Prostate gland (tissue), 2 donors: ENCODE measurements at regions not wholly inside any gene's neighbourhood (a gene's known extent, or its start where the extent isn't known, plus 50 kb on each side); places are given as distances from the start of the nearest gene placed in this dataset.
A peak's percentile ranks its signal among the peaks of the same experiment; 100 is the strongest.

Experiments
- DNase-seq: peaks from one replicate; pipeline ENCODE4 v3.0.0-alpha.2; 2019; ENCODE audit warnings: low spot score
- H3K27ac ChIP-seq, 2 donors: fragments of 200-600 bp; sonication (generic); 2 replicates each; pipeline ENCODE4 v1.5.1; 2017 to 2019
- H3K27me3 ChIP-seq: fragments of 200-600 bp; sonication (generic); replicated peaks from 2 replicates; pipeline ENCODE4 v1.5.1; 2019; ENCODE audit not compliant: insufficient read depth
- H3K36me3 ChIP-seq, 2 donors: fragments of 200-600 bp; sonication (generic); 1 replicate in 1 of 2; 2 replicates in 1 of 2; pipeline versions ENCODE4 v1.5.1 to v1.8.1; 2017 to 2019
- H3K4me1 ChIP-seq: fragments of 200-600 bp; sonication (generic); replicated peaks from 2 replicates; pipeline ENCODE4 v1.5.1; 2019
- H3K4me3 ChIP-seq, 2 donors: fragments of 200-600 bp; sonication (generic); 2 replicates each; pipeline ENCODE4 v1.5.1; 2017 to 2019
- H3K9me3 ChIP-seq: fragments of 200-600 bp; sonication (generic); 2 replicates; pipeline ENCODE4 v1.5.1; 2017
- CTCF ChIP-seq, 4 experiments: fragments of 200-600 bp in 2 of 4; fragments of 450-650 bp in 2 of 4; sonication (generic) in 2 of 4; IDR thresholded peaks; 1 replicate in 3 of 4; 2 replicates in 1 of 4; pipeline ENCODE4 v1.5.1; 2016 to 2019; ENCODE audit warnings: antibody characterized with exemption in 4 of 4, mild to moderate bottlenecking in 2 of 4, moderate library complexity in 2 of 4
- POLR2A ChIP-seq: fragments of 450-650 bp; IDR thresholded peaks from one replicate; pipeline ENCODE4 v1.6.1; 2016; ENCODE audit warnings: antibody characterized with exemption, mild to moderate bottlenecking
- POLR2AphosphoS5 ChIP-seq: sonication (generic); formaldehyde crosslinking; IDR thresholded peaks from one replicate; pipeline ENCODE4 v1.6.1; 2017; ENCODE audit warnings: antibody characterized with exemption
- WGBS: methylation state at CpG from one replicate; pipeline ENCODE4 v1.1.5; 2018; 5-methylcytosine and 5-hydroxymethylcytosine counted together
- intact Hi-C: fragments of 100-400 bp; cut with DNase I; formaldehyde crosslinking; loops from one replicate; pipeline ENCODE4 v1.14.2; 2022

GRCh38 chr2:176652300-176653182 is 383.3 kb downstream of the MTX2 start:
- peak; percentile 23 to 77 (median 66) for TF ChIP-seq CTCF (IDR thresholded peaks at IDR 0.05)
- TF ChIP-seq POLR2AphosphoS5, result peak; percentile 46
- TF ChIP-seq POLR2A, result no peak
- H3K27ac ChIP-seq, result no peak overlapping the region
- peaks cover 4% of the 10 kb centered on the region for H3K27me3 ChIP-seq
- peak; percentile 8 for DNase-seq
- H3K4me3 ChIP-seq, result no peak overlapping the region
- no peaks in the 10 kb centered on the region for H3K4me1 ChIP-seq
- WGBS, result 60% methylated on average over 9 of the region's 9 CpGs
- intact Hi-C loops, result no loop called here
- H3K9me3 ChIP-seq, result no peaks in the 10 kb centered on the region
- H3K36me3 ChIP-seq, result no peaks in the 10 kb centered on the region

DNA sequence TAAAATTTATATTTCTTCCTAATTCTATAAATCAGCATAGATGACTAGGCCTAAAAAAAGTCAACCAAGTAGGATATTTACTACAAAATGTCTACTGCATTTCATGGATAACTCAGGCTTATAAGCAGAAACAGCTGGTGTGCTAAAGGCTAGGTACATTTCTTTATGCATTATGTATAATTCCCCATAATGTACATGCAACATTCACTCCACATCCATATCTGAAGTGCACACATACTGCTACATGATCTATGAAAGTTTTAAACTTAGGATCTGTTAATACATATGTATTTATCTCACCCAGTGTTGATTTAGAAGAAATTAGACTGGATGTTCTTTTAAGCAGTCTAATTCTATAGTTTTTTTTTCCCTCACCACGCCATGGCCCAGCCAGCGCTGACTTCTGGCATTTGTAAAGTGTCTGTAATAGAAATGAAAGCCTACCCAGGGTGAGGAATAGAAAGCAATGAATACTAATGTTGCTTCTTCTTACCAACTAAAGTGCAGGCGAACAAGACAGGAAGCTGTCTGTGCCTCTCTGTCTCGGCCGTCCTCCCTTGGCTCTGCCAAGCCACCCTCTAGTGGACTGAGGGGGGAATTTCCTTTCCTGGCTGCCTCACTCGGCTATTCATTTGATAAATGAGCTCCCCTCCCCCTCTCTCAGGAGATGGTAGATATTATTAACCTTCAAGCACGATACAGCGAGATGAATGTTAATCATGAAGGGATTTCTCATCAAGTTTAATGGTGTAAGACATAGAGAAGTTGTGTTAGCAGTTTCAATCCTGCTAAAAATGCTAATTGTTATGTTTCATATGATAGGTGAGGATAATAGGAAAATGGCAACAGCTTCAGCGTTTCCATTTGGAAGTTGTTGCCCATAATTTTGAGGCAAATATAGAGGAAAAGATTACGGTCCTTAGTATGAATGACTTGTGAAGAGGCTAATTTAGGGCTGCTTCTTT is 384.5 kb downstream of the MTX2 start:
- Histone ChIP-seq H3K4me3 (no peak overlapping the region), H3K27ac (no peak overlapping the region), H3K36me3 (no peaks in the 10 kb centered on the region), H3K27me3 (no peaks in the 10 kb centered on the region), H3K4me1 (no peaks in the 10 kb centered on the region), H3K9me3 (no peaks in the 10 kb centered on the region)
- WGBS, result 33% methylated on average over 10 of the region's 10 CpGs
- TF ChIP-seq POLR2AphosphoS5 (peak; percentile 5), POLR2A (no peak), CTCF (IDR thresholded peaks at IDR 0.05) (peak in 2 of 4 experiments; percentile 47 to 52)
- intact Hi-C loops, result no loop called here
- peak; percentile 14 for DNase-seq

GRCh38 chr2:176656038-176656775 is 387.0 kb downstream of the MTX2 start:
- Histone ChIP-seq H3K4me1 (no peaks in the 10 kb centered on the region), H3K9me3 (no peaks in the 10 kb centered on the region), H3K4me3 (no peak overlapping the region), H3K36me3 (no peaks in the 10 kb centered on the region), H3K27ac (no peak overlapping the region), H3K27me3 (peaks cover 7% of the 10 kb centered on the region)
- DNase-seq, result no peak
- TF ChIP-seq CTCF (IDR thresholded peaks at IDR 0.05) (no peak), POLR2A (no peak), POLR2AphosphoS5 (no peak)
- 78% methylated on average over 2 of the region's 2 CpGs for WGBS
- intact Hi-C loops, result no loop called here

- intact Hi-C loops, result no loop called here
- DNase-seq, result no peak
Measured at GRCh38 chr2:176656776-176657140, 387.5 kb downstream of the MTX2 start.

More at GRCh38 chr2:176656776-176657140, 387.5 kb downstream of the MTX2 start:
- no peaks in the 10 kb centered on the region for H3K9me3 ChIP-seq
- H3K4me3 ChIP-seq, result no peak overlapping the region
- H3K36me3 ChIP-seq, result no peaks in the 10 kb centered on the region
- WGBS, result 82% methylated on average over 2 of the region's 2 CpGs
- no peaks in the 10 kb centered on the region for H3K4me1 ChIP-seq
- no peak overlapping the region for H3K27ac ChIP-seq
- no peak for TF ChIP-seq CTCF (IDR thresholded peaks at IDR 0.05)
- no peak for TF ChIP-seq POLR2AphosphoS5
- no peak for TF ChIP-seq POLR2A
- peaks cover 7% of the 10 kb centered on the region for H3K27me3 ChIP-seq
